SK-N-SH (cell line): ENCODE measurements at regions not wholly inside any gene's neighbourhood (a gene's known extent, or its start where the extent isn't known, plus 50 kb on each side); places are given as distances from the start of the nearest gene placed in this dataset.

Source experiments
- CTCF ChIA-PET: fragments of 300-600, 350-600 bp; formaldehyde crosslinking; extraction: SDS; loops from one replicate; lab custom pipeline; 2021; lab: Yijun Ruan, JAX
- POLR2A ChIA-PET: fragments of 350-600 bp; sonication (Branson Sonifier 250); formaldehyde crosslinking; extraction: SDS; loops from one replicate; lab custom pipeline; 2020; ENCODE audit warnings: antibody characterized with exemption, inconsistent platforms; lab: Yijun Ruan, JAX
- DNase-seq: peaks from one replicate; pipeline ENCODE4 v3.0.0; 2012
- H2AFZ ChIP-seq: fragments of 200-600 bp; sonication (generic); 2 replicates; pipeline ENCODE4 v1.8.1; 2016; ENCODE audit warnings: antibody characterized with exemption, mild to moderate bottlenecking, low read depth
- H3F3A ChIP-seq: fragments of 200-600 bp; sonication (generic); replicated peaks from 2 replicates; pipeline ENCODE3; 2016; ENCODE audit warnings: antibody characterized with exemption, mild to moderate bottlenecking; ENCODE audit not compliant: insufficient read depth
- H3K27ac ChIP-seq, 2 experiments: fragments of 200-500 bp in 1 of 2; fragments of 200-600 bp in 1 of 2; sonication (Bioruptor generic) in 1 of 2; sonication (generic), shearing (Covaris generic) in 1 of 2; 2 replicates each; pipeline versions ENCODE4 v1.5.1 to v1.6.1; 2014 to 2016; ENCODE audit warnings: low read depth in 2 of 2, inconsistent platforms in 1 of 2, low read length in 1 of 2, mild to moderate bottlenecking in 1 of 2, mixed read lengths in 1 of 2
- H3K27me3 ChIP-seq: fragments of 200-600 bp; sonication (generic), shearing (Covaris generic); 2 replicates; pipeline ENCODE4 v1.6.1; 2016; ENCODE audit warnings: mixed run types; ENCODE audit not compliant: insufficient read depth
- H3K36me3 ChIP-seq, 2 experiments: fragments of 200-500 bp in 1 of 2; fragments of 200-600 bp in 1 of 2; sonication (Bioruptor generic) in 1 of 2; sonication (generic) in 1 of 2; replicated peaks in 1 of 2; 2 replicates each; pipeline versions ENCODE3 to v1.5.1; 2014 to 2016; ENCODE audit warnings: low read length in 1 of 2, mild to moderate bottlenecking in 1 of 2; ENCODE audit not compliant: insufficient read depth in 2 of 2, control insufficient read depth in 1 of 2
- H3K4me1 ChIP-seq, 2 experiments: fragments of 200-500 bp in 1 of 2; fragments of 200-600 bp in 1 of 2; sonication (Bioruptor generic) in 1 of 2; sonication (generic), shearing (Covaris generic) in 1 of 2; 2 replicates each; pipeline versions ENCODE4 v1.5.1 to v1.6.1; 2014 to 2016; ENCODE audit warnings: low read depth in 1 of 2, low read length in 1 of 2, mixed run types in 1 of 2; ENCODE audit not compliant: insufficient read depth in 2 of 2, control insufficient read depth in 1 of 2
- H3K4me2 ChIP-seq: fragments of 200-600 bp; sonication (generic), shearing (Covaris generic); 2 replicates; pipeline ENCODE4 v1.6.1; 2017; ENCODE audit warnings: mixed run types
- H3K4me3 ChIP-seq, 2 experiments: fragments of 200-500 bp in 1 of 2; fragments of 200-600 bp in 1 of 2; sonication (Bioruptor generic) in 1 of 2; sonication (generic), shearing (Covaris generic) in 1 of 2; 2 replicates each; pipeline versions ENCODE4 v1.5.1 to v1.8.1; 2014 to 2016; ENCODE audit warnings: low read depth in 2 of 2, inconsistent platforms in 1 of 2, low read length in 1 of 2, mild to moderate bottlenecking in 1 of 2, mixed read lengths in 1 of 2, moderate library complexity in 1 of 2
- H3K79me2 ChIP-seq: fragments of 200-600 bp; sonication (generic); 2 replicates; pipeline ENCODE4 v1.8.1; 2017; ENCODE audit warnings: mild to moderate bottlenecking; ENCODE audit not compliant: insufficient read depth
- H3K9ac ChIP-seq: fragments of 200-600 bp; sonication (generic); 2 replicates; pipeline ENCODE4 v1.6.1; 2017; ENCODE audit warnings: mixed run types
- H3K9me2 ChIP-seq: fragments of 200-600 bp; sonication (generic); 2 replicates; pipeline ENCODE4 v1.6.1; 2017; ENCODE audit warnings: mixed run types
- H3K9me3 ChIP-seq: fragments of 200-600 bp; sonication (generic); 2 replicates; pipeline ENCODE4 v1.6.1; 2017; ENCODE audit warnings: mixed run types, mild to moderate bottlenecking, moderate library complexity
- H4K20me1 ChIP-seq: fragments of 200-600 bp; sonication (generic); 2 replicates; pipeline ENCODE4 v1.6.1; 2017; ENCODE audit warnings: mild to moderate bottlenecking, mixed run types; ENCODE audit not compliant: insufficient read depth
- CHD2 ChIP-seq: fragments of 150-350 bp; IDR thresholded peaks from 2 replicates; pipeline ENCODE4 v1.6.1; 2018; ENCODE audit warnings: low read length; ENCODE audit not compliant: partially characterized antibody
- EP300 ChIP-seq, 2 experiments: IDR thresholded peaks; 2 replicates each; pipeline versions ENCODE4 v1.4.0 to v1.6.1; 2012; ENCODE audit warnings: borderline replicate concordance in 1 of 2, low read depth in 1 of 2, low read length in 1 of 2
- EZH2phosphoT487 ChIP-seq: fragments of 200-600 bp; sonication (generic); IDR thresholded peaks from 2 replicates; pipeline ENCODE4 v1.6.1; 2017; ENCODE audit warnings: low read depth, mixed run types, mild to moderate bottlenecking, antibody characterized with exemption, moderate library complexity, borderline replicate concordance
- FOXJ3 ChIP-seq: sonication (generic); formaldehyde crosslinking; IDR thresholded peaks from 2 replicates; pipeline ENCODE4 v1.5.1; 2020; ENCODE audit warnings: mild to moderate bottlenecking, missing genetic modification reagents
- FOXM1 ChIP-seq: IDR thresholded peaks from 2 replicates; pipeline ENCODE4 v1.4.0; 2012; ENCODE audit warnings: low read depth, mild to moderate bottlenecking
- GABPA ChIP-seq: IDR thresholded peaks from 2 replicates; pipeline ENCODE4 v1.4.0; 2012; ENCODE audit warnings: low read depth, mild to moderate bottlenecking
- GATA2 ChIP-seq: sonication (generic); formaldehyde crosslinking; IDR thresholded peaks from 2 replicates; pipeline ENCODE4 v1.5.0; 2020; ENCODE audit warnings: mild to moderate bottlenecking, missing genetic modification reagents
- IRF3 ChIP-seq: fragments of 150-350 bp; IDR thresholded peaks from 2 replicates; pipeline ENCODE4 v1.6.1; 2016; ENCODE audit warnings: mild to moderate bottlenecking, low read depth, low read length
- MAX ChIP-seq: IDR thresholded peaks from 2 replicates; pipeline ENCODE4 v1.4.0; 2012; ENCODE audit warnings: low read depth
- MXI1 ChIP-seq: IDR thresholded peaks from 2 replicates; pipeline ENCODE4 v1.6.1; 2012; ENCODE audit warnings: mild to moderate bottlenecking, low read depth, low read length, improper control_type of control experiment
- PBX3 ChIP-seq: IDR thresholded peaks from 2 replicates; pipeline ENCODE4; 2012
- RAD21 ChIP-seq: IDR thresholded peaks from 2 replicates; pipeline ENCODE4 v1.6.1; 2012; ENCODE audit warnings: mild to moderate bottlenecking, low read length
- RCOR1 ChIP-seq: fragments of 150-350 bp; IDR thresholded peaks from 2 replicates; pipeline ENCODE4 v1.6.1; 2017; ENCODE audit warnings: antibody characterized with exemption, low read length
- TAF1 ChIP-seq: IDR thresholded peaks from 2 replicates; pipeline ENCODE4 v1.6.1; 2012; ENCODE audit warnings: low read depth, mild to moderate bottlenecking, low read length, moderate library complexity, borderline replicate concordance
- TCF12 ChIP-seq: IDR thresholded peaks from 2 replicates; pipeline ENCODE4 v1.4.0; 2012
- TEAD4 ChIP-seq: IDR thresholded peaks from 2 replicates; pipeline ENCODE4 v1.4.0; 2012; ENCODE audit warnings: mild to moderate bottlenecking, borderline replicate concordance; ENCODE audit not compliant: insufficient read depth
- WGBS: methylation state at CpG from one replicate; pipeline ENCODE4 v1.1.6; 2017; ENCODE audit warnings: low lambda C conversion rate; 5-methylcytosine and 5-hydroxymethylcytosine counted together

GRCh38 chr6:86780923-86781322 is 156.4 kb upstream of the HTR1E start:
- Histone ChIP-seq H3K9me2 (no peaks in the 10 kb centered on the region), H4K20me1 (no peaks in the 10 kb centered on the region), H3K9me3 (no peaks in the 10 kb centered on the region), H3K27ac (no peak overlapping the region), H3K27me3 (no peaks in the 10 kb centered on the region), H3F3A (no peaks in the 10 kb centered on the region), H3K79me2 (no peaks in the 10 kb centered on the region), H3K36me3 (no peaks in the 10 kb centered on the region), H2AFZ (no peak overlapping the region), H3K4me1 (no peaks in the 10 kb centered on the region), H3K9ac (no peak overlapping the region), H3K4me2 (no peak overlapping the region), H3K4me3 (no peak overlapping the region)
- WGBS = 17% methylated on average over 2 of the region's 2 CpGs
- ChIA-PET POLR2A (no interaction called here), CTCF (no interaction called here)
- no peak for DNase-seq
- TF ChIP-seq GABPA (no peak), RCOR1 (no peak), PBX3 (no peak), CHD2 (no peak), GATA2 (CRISPR knock-in tag) (no peak)

GRCh38 chr6:86775893-86776292 is 161.4 kb upstream of the HTR1E start:
- no peaks in the 10 kb centered on the region for H3K4me1 ChIP-seq
- H3K9me3 ChIP-seq = 0 out of 2 replicates have a peak, but pooled peaks cover 6% of the 10 kb centered on the region
- no peak for DNase-seq
- H4K20me1 ChIP-seq = no peaks in the 10 kb centered on the region
- H3K4me3 ChIP-seq = no peak overlapping the region
- POLR2A ChIA-PET = no interaction called here
- CTCF ChIA-PET = interaction anchor here (1.5 kb wide), 1 partner anchor 105 kb away, joined by 3 read pairs; no protein-coding TSS in a partner anchor
- no peaks in the 10 kb centered on the region for H3K36me3 ChIP-seq
- no peaks in the 10 kb centered on the region for H3F3A ChIP-seq
- no peaks in the 10 kb centered on the region for H3K27me3 ChIP-seq
- H3K4me2 ChIP-seq = no peak overlapping the region
- no peak overlapping the region for H2AFZ ChIP-seq
- H3K9me2 ChIP-seq = no peaks in the 10 kb centered on the region
- no peaks in the 10 kb centered on the region; the same call in 1 of the 2 replicates for H3K79me2 ChIP-seq
- H3K9ac ChIP-seq = no peak overlapping the region
- TF ChIP-seq TAF1 (no peak), FOXM1 (no peak), TEAD4 (no peak), GABPA (no peak), EZH2phosphoT487 (no peak), IRF3 (no peak), EP300 (IDR thresholded peaks at IDR 0.05; ENCODE audit: borderline replicate concordance in 1 of 2, low read depth in 1 of 2, low read length in 1 of 2) (no peak), RAD21 (no peak), MAX (no peak), FOXJ3 (CRISPR knock-in tag) (no peak), TCF12 (no peak), CHD2 (no peak), MXI1 (no peak)
- no peak overlapping the region for H3K27ac ChIP-seq
